ENCODE measurements at regions not wholly inside any gene's neighbourhood (a gene's known extent, or its start where the extent isn't known, plus 50 kb on each side); places are given as distances from the start of the nearest gene placed in this dataset.
A peak's percentile ranks its signal among the peaks of the same experiment; 100 is the strongest.

GRCh38 chr1:56196839-56197238, 382.5 kb downstream of the PLPP3 start:
- CTCF ChIA-PET, result interaction anchor here (1.0 kb wide), 1 partner anchor 12 kb away, joined by 3 read pairs; no protein-coding TSS in a partner anchor
- TF ChIP-seq CTCF (IDR thresholded peaks at IDR 0.05; ENCODE audit: insufficient read depth, low read length, missing control alignments), result no peak
- POLR2A ChIA-PET, result no interaction called here
- H3K4me3 ChIP-seq (ENCODE audit: low read depth, low read length), result no peak overlapping the region
- no peak for DNase-seq (ENCODE audit: low read depth, low spot score)

- CTCF ChIA-PET, result no interaction called here
- peak; percentile 45 for DNase-seq (ENCODE audit: low read depth, low spot score)
- POLR2A ChIA-PET, result no interaction called here
- H3K4me3 ChIP-seq (ENCODE audit: low read depth, low read length), result no peak overlapping the region
- no peak for TF ChIP-seq CTCF (IDR thresholded peaks at IDR 0.05; ENCODE audit: insufficient read depth, low read length, missing control alignments)
These were observed 384.6 kb downstream of the PLPP3 start for GRCh38 chr1:56194701-56195300.

GRCh38 chr1:56193656-56194055, 385.7 kb downstream of the PLPP3 start:
- H3K4me3 ChIP-seq (ENCODE audit: low read depth, low read length), result no peak overlapping the region
- ChIA-PET CTCF (no interaction called here), POLR2A (interaction anchor here (0.6 kb wide), 1 partner anchor 412 kb away, joined by 3 read pairs; no protein-coding TSS in a partner anchor)
- DNase-seq (ENCODE audit: low read depth, low spot score), result no peak
- no peak for TF ChIP-seq CTCF (IDR thresholded peaks at IDR 0.05; ENCODE audit: insufficient read depth, low read length, missing control alignments)

- TF ChIP-seq CTCF (IDR thresholded peaks at IDR 0.05; ENCODE audit: insufficient read depth, low read length, missing control alignments), result no peak
- CTCF ChIA-PET, result interaction anchor here (1.4 kb wide), 1 partner anchor 9 kb away, joined by 6 read pairs; no protein-coding TSS in a partner anchor
- no peak overlapping the region for H3K4me3 ChIP-seq (ENCODE audit: low read depth, low read length)
- POLR2A ChIA-PET, result no interaction called here
- DNase-seq (ENCODE audit: low read depth, low spot score), result no peak
These were observed 388.0 kb downstream of the PLPP3 start for GRCh38 chr1:56191369-56191768.

- TF ChIP-seq CTCF (IDR thresholded peaks at IDR 0.05; ENCODE audit: insufficient read depth, low read length, missing control alignments), result no peak
- ChIA-PET CTCF (interaction anchor here (1.4 kb wide), 1 partner anchor 10 kb away, joined by 6 read pairs; no protein-coding TSS in a partner anchor), POLR2A (no interaction called here)
- DNase-seq (ENCODE audit: low read depth, low spot score), result no peak
- H3K4me3 ChIP-seq (ENCODE audit: low read depth, low read length), result no peak overlapping the region
These were observed 388.5 kb downstream of the PLPP3 start for GRCh38 chr1:56190806-56191365.

GRCh38 chr1:56189946-56190805, 389.2 kb downstream of the PLPP3 start:
- CTCF ChIA-PET, result interaction anchor here (1.0 to 1.4 kb wide), 3 partner anchors 9 to 15 kb away, joined by 3 to 6 read pairs (median 4); no protein-coding TSS in a partner anchor
- H3K4me3 ChIP-seq (ENCODE audit: low read depth, low read length), result no peak overlapping the region
- POLR2A ChIA-PET, result no interaction called here
- no peak for DNase-seq (ENCODE audit: low read depth, low spot score)
- TF ChIP-seq CTCF (IDR thresholded peaks at IDR 0.05; ENCODE audit: insufficient read depth, low read length, missing control alignments), result peak; percentile 27

Data from AG04449 (cell line).